HUES64 (cell line): ENCODE measurements at regions not wholly inside any gene's neighbourhood (a gene's known extent, or its start where the extent isn't known, plus 50 kb on each side); places are given as distances from the start of the nearest gene placed in this dataset.

Experiments used
- H3K27ac ChIP-seq: 2 replicates; pipeline ENCODE4 v1.7.0; 2013; ENCODE audit warnings: low read depth, low read length, inconsistent platforms
- H3K27me3 ChIP-seq: 2 replicates; pipeline ENCODE4 v1.6.1; 2013; ENCODE audit warnings: mild to moderate bottlenecking, low read length; ENCODE audit not compliant: insufficient read depth
- H3K36me3 ChIP-seq: 2 replicates; pipeline ENCODE4 v1.6.1; 2013; ENCODE audit warnings: mild to moderate bottlenecking, low read length; ENCODE audit not compliant: insufficient read depth
- H3K4me1 ChIP-seq: 2 replicates; pipeline ENCODE4 v1.6.1; 2013; ENCODE audit warnings: mild to moderate bottlenecking, low read length, moderate library complexity; ENCODE audit not compliant: insufficient read depth
- H3K4me3 ChIP-seq: 2 replicates; pipeline ENCODE4 v1.5.1; 2013; ENCODE audit warnings: mild to moderate bottlenecking, low read length, moderate library complexity
- H3K9ac ChIP-seq: 2 replicates; pipeline ENCODE4 v1.6.1; 2013; ENCODE audit warnings: mild to moderate bottlenecking, low read depth, low read length
- H3K9me3 ChIP-seq: 2 replicates; pipeline ENCODE4 v1.6.1; 2013; ENCODE audit warnings: low read depth, low read length; ENCODE audit not compliant: insufficient read depth
- WGBS: fragments of 150-250, 120-280 bp; methylation state at CpG from one replicate; pipeline ENCODE4 v1.1.7; 2013; ENCODE audit warnings: missing lambda C conversion rate; 5-methylcytosine and 5-hydroxymethylcytosine counted together

GRCh38 chr16:55144651-55145050 lies 179.4 kb upstream of the IRX6 start:
- 93% methylated on average over 3 of the region's 3 CpGs for WGBS
- Histone ChIP-seq H3K4me3 (no peak overlapping the region), H3K9ac (no peak overlapping the region), H3K27me3 (no peaks in the 10 kb centered on the region), H3K36me3 (no peaks in the 10 kb centered on the region), H3K4me1 (peaks cover 7% of the 10 kb centered on the region; the same call in 1 of the 2 replicates), H3K9me3 (no peaks in the 10 kb centered on the region; the same call in 1 of the 2 replicates), H3K27ac (no peak overlapping the region)

- Histone ChIP-seq H3K4me1 (peaks cover 7% of the 10 kb centered on the region; the same call in 1 of the 2 replicates), H3K9ac (no peak overlapping the region), H3K9me3 (no peaks in the 10 kb centered on the region; the same call in 1 of the 2 replicates), H3K27me3 (no peaks in the 10 kb centered on the region), H3K4me3 (no peak overlapping the region), H3K36me3 (no peaks in the 10 kb centered on the region), H3K27ac (no peak overlapping the region)
- 85% methylated on average over 1 of the region's 2 CpGs for WGBS
These were observed 178.0 kb upstream of the IRX6 start for GRCh38 chr16:55145771-55146603.

GRCh38 chr16:55146966-55147365 lies 177.0 kb upstream of the IRX6 start:
- Histone ChIP-seq H3K36me3 (no peaks in the 10 kb centered on the region), H3K9ac (no peak overlapping the region), H3K4me1 (peaks cover 11% of the 10 kb centered on the region; the same call in 1 of the 2 replicates), H3K4me3 (no peak overlapping the region), H3K9me3 (no peaks in the 10 kb centered on the region; the same call in 1 of the 2 replicates), H3K27ac (no peak overlapping the region), H3K27me3 (no peaks in the 10 kb centered on the region)
- WGBS = 92% methylated on average over 7 of the region's 7 CpGs

- WGBS = 85% methylated on average over 4 of the region's 4 CpGs
- H3K4me1 ChIP-seq = peaks cover 9% of the 10 kb centered on the region; the same call in 1 of the 2 replicates
- no peak overlapping the region for H3K9ac ChIP-seq
- H3K27me3 ChIP-seq = no peaks in the 10 kb centered on the region
- no peak overlapping the region for H3K27ac ChIP-seq
- no peaks in the 10 kb centered on the region; the same call in 1 of the 2 replicates for H3K9me3 ChIP-seq
- H3K4me3 ChIP-seq = no peak overlapping the region
- no peaks in the 10 kb centered on the region for H3K36me3 ChIP-seq
These were observed 176.6 kb upstream of the IRX6 start for GRCh38 chr16:55147396-55147795.

GRCh38 chr16:55149622-55150021 lies 174.4 kb upstream of the IRX6 start:
- no peaks in the 10 kb centered on the region; the same call in 1 of the 2 replicates for H3K9me3 ChIP-seq
- no peak overlapping the region for H3K27ac ChIP-seq
- no peaks in the 10 kb centered on the region for H3K36me3 ChIP-seq
- no peak overlapping the region for H3K4me3 ChIP-seq
- H3K27me3 ChIP-seq = no peaks in the 10 kb centered on the region
- 91% methylated on average over 4 of the region's 4 CpGs for WGBS
- H3K9ac ChIP-seq = no peak overlapping the region
- H3K4me1 ChIP-seq = peaks cover 8% of the 10 kb centered on the region; the same call in 1 of the 2 replicates

GRCh38 chr16:55151561-55152305 lies 172.3 kb upstream of the IRX6 start:
- Histone ChIP-seq H3K9me3 (no peaks in the 10 kb centered on the region; the same call in 1 of the 2 replicates), H3K27me3 (no peaks in the 10 kb centered on the region), H3K9ac (no peak overlapping the region), H3K4me3 (no peak overlapping the region), H3K4me1 (peaks cover 8% of the 10 kb centered on the region; the same call in 1 of the 2 replicates), H3K27ac (no peak overlapping the region), H3K36me3 (no peaks in the 10 kb centered on the region)
- 90% methylated on average over 8 of the region's 9 CpGs for WGBS

- 96% methylated on average over 3 of the region's 3 CpGs for WGBS
- Histone ChIP-seq H3K36me3 (no peaks in the 10 kb centered on the region), H3K27me3 (no peaks in the 10 kb centered on the region)
These were observed 171.1 kb upstream of the IRX6 start for GRCh38 chr16:55152875-55153390.

GRCh38 chr16:55154262-55154661 lies 169.7 kb upstream of the IRX6 start:
- Histone ChIP-seq H3K27ac (no peak overlapping the region), H3K9me3 (0 out of 2 replicates have a peak, but pooled peaks cover under 1% of the 10 kb centered on the region)

More at GRCh38 chr16:55152875-55153390, 171.1 kb upstream of the IRX6 start:
- no peak overlapping the region for H3K9ac ChIP-seq
- no peaks in the 10 kb centered on the region; the same call in 1 of the 2 replicates for H3K9me3 ChIP-seq
- H3K4me1 ChIP-seq = peaks cover 8% of the 10 kb centered on the region; the same call in 1 of the 2 replicates
- no peak overlapping the region for H3K27ac ChIP-seq
- no peak overlapping the region for H3K4me3 ChIP-seq

GRCh38 chr16:55154956-55155355 lies 169.0 kb upstream of the IRX6 start:
- Histone ChIP-seq H3K9ac (no peak overlapping the region), H3K27ac (no peak overlapping the region), H3K36me3 (no peaks in the 10 kb centered on the region), H3K4me1 (peaks cover 8% of the 10 kb centered on the region; the same call in 1 of the 2 replicates), H3K27me3 (no peaks in the 10 kb centered on the region), H3K4me3 (no peak overlapping the region), H3K9me3 (0 out of 2 replicates have a peak, but pooled peaks cover 3% of the 10 kb centered on the region)

More at GRCh38 chr16:55154262-55154661, 169.7 kb upstream of the IRX6 start:
- Histone ChIP-seq H3K36me3 (no peaks in the 10 kb centered on the region), H3K4me1 (peaks cover 8% of the 10 kb centered on the region; the same call in 1 of the 2 replicates), H3K9ac (no peak overlapping the region), H3K4me3 (no peak overlapping the region), H3K27me3 (no peaks in the 10 kb centered on the region)
- WGBS = 89% methylated on average over 4 of the region's 4 CpGs

- Histone ChIP-seq H3K27me3 (no peaks in the 10 kb centered on the region), H3K36me3 (no peaks in the 10 kb centered on the region), H3K4me1 (peaks cover 8% of the 10 kb centered on the region; the same call in 1 of the 2 replicates), H3K9me3 (0 out of 2 replicates have a peak, but pooled peaks cover 3% of the 10 kb centered on the region), H3K4me3 (no peak overlapping the region), H3K9ac (no peak overlapping the region), H3K27ac (no peak overlapping the region)
- 90% methylated on average over 9 of the region's 9 CpGs for WGBS
These were observed 168.2 kb upstream of the IRX6 start for GRCh38 chr16:55155815-55156214.
